Loucy (cell line): ENCODE measurements at regions not wholly inside any gene's neighbourhood (a gene's known extent, or its start where the extent isn't known, plus 50 kb on each side); places are given as distances from the start of the nearest gene placed in this dataset.

Source experiments
- H2AFZ ChIP-seq: fragments of 200-600 bp; sonication (generic); 2 replicates; pipeline ENCODE4 v1.6.0; 2016; ENCODE audit warnings: antibody characterized with exemption, mild to moderate bottlenecking, low read length, moderate library complexity
- H3F3A ChIP-seq: fragments of 200-600 bp; 2 replicates; pipeline ENCODE4 v1.6.0; 2016; ENCODE audit warnings: antibody characterized with exemption, low read depth, mild to moderate bottlenecking
- H3K27me3 ChIP-seq: fragments of 200-600 bp; sonication (generic); 2 replicates; pipeline ENCODE4 v1.6.1; 2014; ENCODE audit warnings: low read length, mild to moderate bottlenecking; ENCODE audit not compliant: insufficient read depth, poor library complexity, severe bottlenecking
- H3K36me3 ChIP-seq: fragments of 200-600 bp; sonication (generic); 2 replicates; pipeline ENCODE4 v1.6.1; 2016; ENCODE audit warnings: low read length; ENCODE audit not compliant: insufficient read depth
- H3K4me1 ChIP-seq: fragments of 200-600 bp; sonication (generic); 2 replicates; pipeline ENCODE4 v1.5.1; 2014; ENCODE audit warnings: low read length, mild to moderate bottlenecking; ENCODE audit not compliant: insufficient read depth, poor library complexity, severe bottlenecking
- H3K4me2 ChIP-seq: fragments of 200-600 bp; sonication (generic); 2 replicates; pipeline ENCODE4 v1.6.0; 2014; ENCODE audit warnings: antibody characterized with exemption, low read length, low read depth, mild to moderate bottlenecking; ENCODE audit not compliant: poor library complexity, severe bottlenecking
- H3K4me3 ChIP-seq: fragments of 200-600 bp; sonication (generic); 2 replicates; pipeline ENCODE4 v1.5.1; 2014; ENCODE audit warnings: low read length, mild to moderate bottlenecking, mixed read lengths; ENCODE audit not compliant: poor library complexity, severe bottlenecking
- H3K79me2 ChIP-seq: fragments of 200-600 bp; sonication (generic); 2 replicates; pipeline ENCODE4 v1.6.1; 2014; ENCODE audit warnings: low read length; ENCODE audit not compliant: insufficient read depth
- H3K9ac ChIP-seq: fragments of 200-600 bp; sonication (generic); 2 replicates; pipeline ENCODE4 v1.6.0; 2014; ENCODE audit warnings: mild to moderate bottlenecking, low read depth, low read length, moderate library complexity; ENCODE audit not compliant: poor library complexity, severe bottlenecking
- H3K9me2 ChIP-seq: fragments of 200-600 bp; sonication (generic); replicated peaks from 2 replicates; pipeline ENCODE4 v1.6.1; 2016; ENCODE audit warnings: low read depth, low read length, mixed read lengths
- H3K9me3 ChIP-seq: fragments of 200-600 bp; sonication (generic); 2 replicates; pipeline ENCODE4 v1.6.1; 2014; ENCODE audit warnings: mild to moderate bottlenecking, antibody characterized with exemption, low read length, low read depth; ENCODE audit not compliant: insufficient read depth
- H4K20me1 ChIP-seq: fragments of 200-600 bp; sonication (generic); 2 replicates; pipeline ENCODE4 v1.6.0; 2014; ENCODE audit warnings: antibody characterized with exemption, low read length, mild to moderate bottlenecking; ENCODE audit not compliant: insufficient read depth, poor library complexity, severe bottlenecking
- CTCF ChIP-seq: fragments of 200-600 bp; sonication (generic); conservative IDR thresholded peaks from 2 replicates; pipeline ENCODE4 v1.5.1; 2014; ENCODE audit warnings: mild to moderate bottlenecking, antibody characterized with exemption, low read length
- EZH2phosphoT487 ChIP-seq: fragments of 200-600 bp; IDR thresholded peaks from 2 replicates; pipeline ENCODE4 v1.6.1; 2018; ENCODE audit warnings: antibody characterized with exemption, mild to moderate bottlenecking, moderate library complexity, borderline replicate concordance

- Histone ChIP-seq H4K20me1 (no peaks in the 10 kb centered on the region), H3K9me3 (no peaks in the 10 kb centered on the region), H3K9ac (no peak overlapping the region), H3K4me3 (no peak overlapping the region), H3K36me3 (no peaks in the 10 kb centered on the region), H3K4me2 (no peak overlapping the region), H3K79me2 (no peaks in the 10 kb centered on the region), H3F3A (no peaks in the 10 kb centered on the region), H3K9me2 (no peaks in the 10 kb centered on the region), H3K4me1 (no peaks in the 10 kb centered on the region), H3K27me3 (peaks cover 28% of the 10 kb centered on the region), H2AFZ (no peak overlapping the region)
- TF ChIP-seq EZH2phosphoT487: no peak
- no peak for TF ChIP-seq CTCF
These were observed 61.9 kb downstream of the NIBAN1 start for GRCh38 chr1:184912392-184912791.

GRCh38 chr1:184911830-184912229 is 62.5 kb downstream of the NIBAN1 start:
- Histone ChIP-seq H3K4me2 (no peak overlapping the region), H3K4me3 (no peak overlapping the region), H2AFZ (no peak overlapping the region), H3K9me3 (no peaks in the 10 kb centered on the region), H3F3A (no peaks in the 10 kb centered on the region), H3K9ac (no peak overlapping the region), H3K27me3 (peaks cover 28% of the 10 kb centered on the region), H3K36me3 (no peaks in the 10 kb centered on the region), H3K79me2 (no peaks in the 10 kb centered on the region), H3K4me1 (no peaks in the 10 kb centered on the region), H3K9me2 (no peaks in the 10 kb centered on the region), H4K20me1 (no peaks in the 10 kb centered on the region)
- no peak for TF ChIP-seq EZH2phosphoT487

- Histone ChIP-seq H3K4me2 (no peak overlapping the region), H3F3A (no peaks in the 10 kb centered on the region), H3K9me3 (no peaks in the 10 kb centered on the region), H3K36me3 (no peaks in the 10 kb centered on the region), H3K9me2 (no peaks in the 10 kb centered on the region), H3K4me1 (no peaks in the 10 kb centered on the region), H3K27me3 (peaks cover 28% of the 10 kb centered on the region), H2AFZ (no peak overlapping the region), H3K79me2 (no peaks in the 10 kb centered on the region), H3K9ac (no peak overlapping the region), H3K4me3 (no peak overlapping the region), H4K20me1 (no peaks in the 10 kb centered on the region)
- TF ChIP-seq EZH2phosphoT487 (no peak), CTCF (no peak)
These were observed 63.1 kb downstream of the NIBAN1 start for GRCh38 chr1:184911103-184911745.

GRCh38 chr1:184910691-184911091 is 63.6 kb downstream of the NIBAN1 start:
- Histone ChIP-seq H3K4me1 (no peaks in the 10 kb centered on the region), H3K9me3 (no peaks in the 10 kb centered on the region), H4K20me1 (no peaks in the 10 kb centered on the region), H3K4me3 (no peak overlapping the region), H3K79me2 (no peaks in the 10 kb centered on the region), H2AFZ (no peak overlapping the region), H3F3A (no peaks in the 10 kb centered on the region), H3K9me2 (no peaks in the 10 kb centered on the region), H3K9ac (no peak overlapping the region), H3K4me2 (no peak overlapping the region), H3K36me3 (no peaks in the 10 kb centered on the region), H3K27me3 (peaks cover 25% of the 10 kb centered on the region)
- TF ChIP-seq CTCF (no peak), EZH2phosphoT487 (no peak)
